ENCODE measurements at regions not wholly inside any gene's neighbourhood (a gene's known extent, or its start where the extent isn't known, plus 50 kb on each side); places are given as distances from the start of the nearest gene placed in this dataset.

- Histone ChIP-seq H3K9me3 (no peaks in the 10 kb centered on the region), H3K27ac (no peak overlapping the region), H3K4me1 (ENCODE audit: insufficient read depth) (no peaks in the 10 kb centered on the region), H3K4me3 (no peak overlapping the region), H3K27me3 (no peaks in the 10 kb centered on the region), H3K36me3 (no peaks in the 10 kb centered on the region)
- no peak for DNase-seq
- 78 to 89% (median 85%) methylated on average over 1 of the region's 1 CpG for WGBS, 3 donors
- TF ChIP-seq CTCF (IDR thresholded peaks at IDR 0.05) (no peak), POLR2A (IDR thresholded peaks at IDR 0.05) (no peak), EP300 (IDR thresholded peaks at IDR 0.05) (no peak)
- intact Hi-C loops (cut with DNase I) = no loop called here
Observed at GRCh38 chr9:17064558-17064957, 70.3 kb upstream of the CNTLN start.

- H3K9me3 ChIP-seq = no peaks in the 10 kb centered on the region
- H3K27me3 ChIP-seq = no peaks in the 10 kb centered on the region
- no peak for DNase-seq
- no peaks in the 10 kb centered on the region for H3K4me1 ChIP-seq (ENCODE audit: insufficient read depth)
- no peak overlapping the region for H3K4me3 ChIP-seq
- no peaks in the 10 kb centered on the region for H3K36me3 ChIP-seq
- H3K27ac ChIP-seq = no peak overlapping the region
- intact Hi-C loops (cut with DNase I) = no loop called here
- 16 to 22% (median 21%) methylated on average over 2 of the region's 2 CpGs for WGBS, 3 donors
- peak in 2 of 3 donors; percentile 22 to 36 for TF ChIP-seq CTCF (IDR thresholded peaks at IDR 0.05)
- TF ChIP-seq EP300 (IDR thresholded peaks at IDR 0.05) = no peak
- TF ChIP-seq POLR2A (IDR thresholded peaks at IDR 0.05) = no peak
Observed at GRCh38 chr9:17063535-17064135, 71.2 kb upstream of the CNTLN start.

- H3K9me3 ChIP-seq = no peaks in the 10 kb centered on the region
- H3K27me3 ChIP-seq = no peaks in the 10 kb centered on the region
- no peak for DNase-seq
- intact Hi-C loops (cut with DNase I) = no loop called here
- no peak overlapping the region for H3K27ac ChIP-seq
- H3K36me3 ChIP-seq = no peaks in the 10 kb centered on the region
- no peak overlapping the region for H3K4me3 ChIP-seq
- WGBS, 3 donors = 39 to 87% (median 47%) methylated on average over 1 of the region's 1 CpG
- H3K4me1 ChIP-seq (ENCODE audit: insufficient read depth) = no peaks in the 10 kb centered on the region
- TF ChIP-seq EP300 (IDR thresholded peaks at IDR 0.05) (no peak), POLR2A (IDR thresholded peaks at IDR 0.05) (no peak), CTCF (IDR thresholded peaks at IDR 0.05) (no peak)
Observed at GRCh38 chr9:17062497-17062896, 72.3 kb upstream of the CNTLN start.

GRCh38 chr9:17060450-17060849 is 74.4 kb upstream of the CNTLN start:
- H3K27me3 ChIP-seq = no peaks in the 10 kb centered on the region
- H3K4me3 ChIP-seq = no peak overlapping the region
- no peak overlapping the region for H3K27ac ChIP-seq
- intact Hi-C loops (cut with DNase I) = no loop called here
- TF ChIP-seq CTCF (IDR thresholded peaks at IDR 0.05) (no peak), EP300 (IDR thresholded peaks at IDR 0.05) (no peak), POLR2A (IDR thresholded peaks at IDR 0.05) (no peak)
- H3K36me3 ChIP-seq = no peaks in the 10 kb centered on the region
- DNase-seq = no peak
- no peaks in the 10 kb centered on the region for H3K9me3 ChIP-seq
- no peaks in the 10 kb centered on the region for H3K4me1 ChIP-seq (ENCODE audit: insufficient read depth)
